ENCODE measurements at regions not wholly inside any gene's neighbourhood (a gene's known extent, or its start where the extent isn't known, plus 50 kb on each side); places are given as distances from the start of the nearest gene placed in this dataset.

- DNase-seq (ENCODE audit: low spot score): no peak
- ATAC-seq (ENCODE audit: low FRiP score): no peak
- no peak for TF ChIP-seq CTCF (IDR thresholded peaks at IDR 0.05)
These were observed 85.7 kb downstream of the SUCLG1 start for GRCh38 chr2:84373391-84373790.

- no peak for TF ChIP-seq CTCF (IDR thresholded peaks at IDR 0.05)
- DNase-seq (ENCODE audit: low spot score) (no peak), ATAC-seq (ENCODE audit: low FRiP score) (no peak)
These were observed 96.5 kb downstream of the SUCLG1 start for GRCh38 chr2:84362541-84362940.

GRCh38 chr2:84338069-84338468, 121.0 kb downstream of the SUCLG1 start:
- ATAC-seq (ENCODE audit: low FRiP score) (peak; percentile 89), DNase-seq (ENCODE audit: low spot score) (no peak)
- no peak for TF ChIP-seq CTCF (IDR thresholded peaks at IDR 0.05)

GRCh38 chr2:84327645-84328249, 131.3 kb downstream of the SUCLG1 start:
- DNase-seq (ENCODE audit: low spot score) (no peak), ATAC-seq (ENCODE audit: low FRiP score) (no peak)
- no peak for TF ChIP-seq CTCF (IDR thresholded peaks at IDR 0.05)

GRCh38 chr2:84326831-84327432, 132.1 kb downstream of the SUCLG1 start:
- TF ChIP-seq CTCF (IDR thresholded peaks at IDR 0.05): no peak
- DNase-seq (ENCODE audit: low spot score) (no peak), ATAC-seq (ENCODE audit: low FRiP score) (no peak)

GRCh38 chr2:84323890-84324289, 135.2 kb downstream of the SUCLG1 start:
- ATAC-seq (ENCODE audit: low FRiP score): no peak
- TF ChIP-seq CTCF (IDR thresholded peaks at IDR 0.05): no peak
- no peak for DNase-seq (ENCODE audit: low spot score)

- TF ChIP-seq CTCF (IDR thresholded peaks at IDR 0.05): no peak
- ATAC-seq (ENCODE audit: low FRiP score) (no peak), DNase-seq (ENCODE audit: low spot score) (no peak)
These were observed 138.1 kb downstream of the SUCLG1 start for GRCh38 chr2:84320940-84321339.

All from omental fat pad (tissue), 3 donors.